ENCODE measurements at regions not wholly inside any gene's neighbourhood (a gene's known extent, or its start where the extent isn't known, plus 50 kb on each side); places are given as distances from the start of the nearest gene placed in this dataset.

DNA sequence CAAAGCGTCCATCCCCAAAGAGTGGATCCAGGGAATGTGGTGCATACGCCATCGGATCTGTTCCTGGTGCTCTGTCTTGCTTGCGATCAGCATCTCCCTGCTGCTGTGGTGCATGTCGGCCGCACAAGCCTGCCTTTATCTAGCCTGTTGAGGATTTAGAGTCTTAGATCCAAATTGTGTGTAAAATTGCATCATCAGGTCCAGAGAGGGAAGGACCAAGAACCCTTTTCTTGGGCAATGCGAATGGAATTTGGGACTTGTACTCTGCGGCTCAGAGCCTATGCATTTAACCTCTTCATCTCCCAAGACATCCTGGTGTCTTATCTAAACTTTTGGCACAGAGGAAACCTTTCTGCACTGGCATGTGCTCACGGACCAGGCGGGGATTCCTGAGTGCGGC, 1238.7 kb downstream of the TBC1D22A start:
- Histone ChIP-seq H4K20me1 (ENCODE audit: low read depth, low read length) (no peaks in the 10 kb centered on the region), H3K27ac (ENCODE audit: low read depth, low read length) (no peak overlapping the region), H3F3A (ENCODE audit: insufficient read depth) (no peaks in the 10 kb centered on the region), H3K9ac (ENCODE audit: low read length) (no peak overlapping the region), H3K79me2 (ENCODE audit: insufficient read depth, low read length) (no peaks in the 10 kb centered on the region), H3K36me3 (ENCODE audit: low read length) (no peaks in the 10 kb centered on the region), H3K27me3 (ENCODE audit: low read length) (no peaks in the 10 kb centered on the region), H3K9me3 (ENCODE audit: insufficient read depth, low read length) (no peaks in the 10 kb centered on the region), H3K9me2 (replicated peaks; ENCODE audit: insufficient read depth, low read length) (no peaks in the 10 kb centered on the region), H3K4me3 (ENCODE audit: insufficient read depth, low read length, poor library complexity, severe bottlenecking) (no peak overlapping the region), H2AFZ (ENCODE audit: low read depth, low read length, severe bottlenecking) (no peak overlapping the region), H3K4me2 (ENCODE audit: low read depth, low read length, poor library complexity, severe bottlenecking) (no peak overlapping the region)
- TF ChIP-seq, protein P1, sequence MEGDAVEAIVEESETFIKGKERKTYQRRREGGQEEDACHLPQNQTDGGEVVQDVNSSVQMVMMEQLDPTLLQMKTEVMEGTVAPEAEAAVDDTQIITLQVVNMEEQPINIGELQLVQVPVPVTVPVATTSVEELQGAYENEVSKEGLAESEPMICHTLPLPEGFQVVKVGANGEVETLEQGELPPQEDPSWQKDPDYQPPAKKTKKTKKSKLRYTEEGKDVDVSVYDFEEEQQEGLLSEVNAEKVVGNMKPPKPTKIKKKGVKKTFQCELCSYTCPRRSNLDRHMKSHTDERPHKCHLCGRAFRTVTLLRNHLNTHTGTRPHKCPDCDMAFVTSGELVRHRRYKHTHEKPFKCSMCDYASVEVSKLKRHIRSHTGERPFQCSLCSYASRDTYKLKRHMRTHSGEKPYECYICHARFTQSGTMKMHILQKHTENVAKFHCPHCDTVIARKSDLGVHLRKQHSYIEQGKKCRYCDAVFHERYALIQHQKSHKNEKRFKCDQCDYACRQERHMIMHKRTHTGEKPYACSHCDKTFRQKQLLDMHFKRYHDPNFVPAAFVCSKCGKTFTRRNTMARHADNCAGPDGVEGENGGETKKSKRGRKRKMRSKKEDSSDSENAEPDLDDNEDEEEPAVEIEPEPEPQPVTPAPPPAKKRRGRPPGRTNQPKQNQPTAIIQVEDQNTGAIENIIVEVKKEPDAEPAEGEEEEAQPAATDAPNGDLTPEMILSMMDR (IDR thresholded peaks at IDR 0.05; ENCODE audit: insufficient read depth, low read length, poor library complexity, severe bottlenecking): no peak
- TF ChIP-seq EZH2phosphoT487 (conservative IDR thresholded peaks at IDR 0.05; ENCODE audit: low read length): no peak

DNA sequence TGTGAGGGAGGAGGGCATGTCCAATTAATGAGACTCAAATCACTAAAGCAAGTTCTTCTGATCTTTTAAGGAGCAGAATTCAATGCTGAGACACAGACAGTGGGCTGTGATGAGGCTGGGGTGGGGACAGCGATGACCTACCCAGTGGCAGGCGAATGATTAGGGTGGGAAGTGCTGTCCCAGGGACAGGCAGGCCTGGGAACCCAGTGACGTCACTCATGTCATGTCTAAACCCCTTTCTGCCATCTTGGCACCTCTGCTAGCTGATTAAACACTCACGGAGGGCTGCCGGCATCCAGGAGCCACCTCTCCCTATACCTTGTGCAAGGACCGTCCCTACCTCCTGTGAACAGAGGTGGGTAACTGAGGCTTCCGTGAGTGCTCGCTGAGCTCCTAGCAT, 1235.2 kb downstream of the TBC1D22A start:
- Histone ChIP-seq H3K9ac (ENCODE audit: low read length) (no peak overlapping the region), H2AFZ (ENCODE audit: low read depth, low read length, severe bottlenecking) (no peak overlapping the region), H3K27me3 (ENCODE audit: low read length) (no peaks in the 10 kb centered on the region)

DNA sequence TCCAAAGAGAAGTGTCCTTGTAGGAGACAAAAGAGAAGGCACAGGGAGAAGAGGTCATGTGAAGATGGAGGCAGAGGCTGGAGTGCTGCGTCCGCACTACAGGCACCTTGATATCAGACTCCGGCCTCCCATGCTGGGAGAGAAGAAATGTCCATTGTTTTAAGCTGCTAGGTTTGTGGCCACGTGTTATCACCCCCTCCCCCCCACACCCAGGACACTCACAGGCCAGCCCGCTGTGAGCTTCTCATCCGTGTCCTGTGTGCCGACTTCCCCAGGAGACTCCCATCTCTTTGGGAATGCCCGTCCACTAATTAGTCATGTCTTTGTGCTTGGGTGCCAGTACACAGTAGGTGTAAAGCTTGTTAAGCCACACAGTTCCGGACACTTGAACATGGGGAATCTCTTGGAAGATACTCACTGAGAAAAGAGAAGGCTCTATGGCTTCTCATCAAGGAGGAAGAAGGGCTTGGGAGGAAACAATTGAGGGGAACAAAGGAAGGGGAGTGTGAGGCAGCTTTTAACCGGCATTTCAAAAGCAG, 1234.7 kb downstream of the TBC1D22A start:
- peak overlapping the region; percentile 74 for H3K27ac ChIP-seq (ENCODE audit: low read depth, low read length)
- TF ChIP-seq, protein P1 (IDR thresholded peaks at IDR 0.05; ENCODE audit: insufficient read depth, low read length, poor library complexity, severe bottlenecking): no peak
- TF ChIP-seq EZH2phosphoT487 (conservative IDR thresholded peaks at IDR 0.05; ENCODE audit: low read length): no peak

More for the DNA sequence above, 1235.2 kb downstream of the TBC1D22A start:
- no peaks in the 10 kb centered on the region for H3K9me2 ChIP-seq (replicated peaks; ENCODE audit: insufficient read depth, low read length)
- H3K79me2 ChIP-seq (ENCODE audit: insufficient read depth, low read length): no peaks in the 10 kb centered on the region
- H3F3A ChIP-seq (ENCODE audit: insufficient read depth): no peaks in the 10 kb centered on the region
- no peaks in the 10 kb centered on the region for H3K36me3 ChIP-seq (ENCODE audit: low read length)
- no peaks in the 10 kb centered on the region for H3K9me3 ChIP-seq (ENCODE audit: insufficient read depth, low read length)
- TF ChIP-seq, protein P1 (IDR thresholded peaks at IDR 0.05; ENCODE audit: insufficient read depth, low read length, poor library complexity, severe bottlenecking): no peak
- TF ChIP-seq EZH2phosphoT487 (conservative IDR thresholded peaks at IDR 0.05; ENCODE audit: low read length): no peak
- no peak overlapping the region for H3K4me3 ChIP-seq (ENCODE audit: insufficient read depth, low read length, poor library complexity, severe bottlenecking)
- H3K27ac ChIP-seq (ENCODE audit: low read depth, low read length): no peak overlapping the region
- H4K20me1 ChIP-seq (ENCODE audit: low read depth, low read length): no peaks in the 10 kb centered on the region
- no peak overlapping the region for H3K4me2 ChIP-seq (ENCODE audit: low read depth, low read length, poor library complexity, severe bottlenecking)

More for the DNA sequence above, 1234.7 kb downstream of the TBC1D22A start:
- no peaks in the 10 kb centered on the region for H3K79me2 ChIP-seq (ENCODE audit: insufficient read depth, low read length)
- peak overlapping the region; percentile 29 for H3K4me2 ChIP-seq (ENCODE audit: low read depth, low read length, poor library complexity, severe bottlenecking)
- no peak overlapping the region for H3K9ac ChIP-seq (ENCODE audit: low read length)
- H2AFZ ChIP-seq (ENCODE audit: low read depth, low read length, severe bottlenecking): no peak overlapping the region
- no peaks in the 10 kb centered on the region for H4K20me1 ChIP-seq (ENCODE audit: low read depth, low read length)
- no peaks in the 10 kb centered on the region for H3K9me3 ChIP-seq (ENCODE audit: insufficient read depth, low read length)
- no peaks in the 10 kb centered on the region for H3K36me3 ChIP-seq (ENCODE audit: low read length)
- H3F3A ChIP-seq (ENCODE audit: insufficient read depth): no peaks in the 10 kb centered on the region
- no peaks in the 10 kb centered on the region for H3K9me2 ChIP-seq (replicated peaks; ENCODE audit: insufficient read depth, low read length)
- no peak overlapping the region for H3K4me3 ChIP-seq (ENCODE audit: insufficient read depth, low read length, poor library complexity, severe bottlenecking)
- no peaks in the 10 kb centered on the region for H3K27me3 ChIP-seq (ENCODE audit: low read length)
